ENCODE measurements at regions not wholly inside any gene's neighbourhood (a gene's known extent, or its start where the extent isn't known, plus 50 kb on each side); places are given as distances from the start of the nearest gene placed in this dataset.
"Not testable (repeated sequence)": the region's sequence is repeated elsewhere in the genome, so short reads cannot be mapped to it uniquely, and the experiment has no call there.

- DNase-seq, result no peak
Observed at GRCh38 chrX:113330416-113330815, 489.8 kb upstream of the AMOT start.

GRCh38 chrX:113315927-113316326, 475.3 kb upstream of the AMOT start:
- DNase-seq, result no peak

GRCh38 chrX:113305496-113305895, 464.9 kb upstream of the AMOT start:
- no peak for DNase-seq

GRCh38 chrX:113300580-113300979, 459.9 kb upstream of the AMOT start:
- DNase-seq, result no peak

GRCh38 chrX:113297437-113297836, 456.8 kb upstream of the AMOT start:
- DNase-seq, result no peak

- no peak for DNase-seq
Observed at GRCh38 chrX:113289503-113289902, 448.9 kb upstream of the AMOT start.

GRCh38 chrX:113287761-113288160, 447.1 kb upstream of the AMOT start:
- DNase-seq, result no peak

- DNase-seq, result no peak
Observed at GRCh38 chrX:113275804-113276203, 435.2 kb upstream of the AMOT start.

- no peak for DNase-seq
Observed at GRCh38 chrX:113274791-113275190, 434.2 kb upstream of the AMOT start.

GRCh38 chrX:113274345-113274744, 433.7 kb upstream of the AMOT start:
- no peak for DNase-seq

GRCh38 chrX:113269203-113269602, 428.6 kb upstream of the AMOT start:
- DNase-seq, result no peak

GRCh38 chrX:113260474-113260873, 419.8 kb upstream of the AMOT start:
- DNase-seq, result no peak

GRCh38 chrX:113222305-113222704, 381.7 kb upstream of the AMOT start:
- no peak for DNase-seq

GRCh38 chrX:113212052-113212451, 371.4 kb upstream of the AMOT start:
- DNase-seq, result no peak

- DNase-seq, result no peak
Observed at GRCh38 chrX:113202601-113203000, 362.0 kb upstream of the AMOT start.

GRCh38 chrX:113195949-113196348, 355.3 kb upstream of the AMOT start:
- DNase-seq, result no peak

GRCh38 chrX:113192418-113192817, 351.8 kb upstream of the AMOT start:
- no peak for DNase-seq

GRCh38 chrX:113157496-113157895, 316.9 kb upstream of the AMOT start:
- DNase-seq, result no peak

GRCh38 chrX:113154315-113154714, 313.7 kb upstream of the AMOT start:
- not testable (repeated sequence) for DNase-seq

GRCh38 chrX:113136836-113137235, 296.2 kb upstream of the AMOT start:
- DNase-seq, result no peak

GRCh38 chrX:113133316-113133715, 292.7 kb upstream of the AMOT start:
- no peak for DNase-seq

- no peak for DNase-seq
Observed at GRCh38 chrX:113124693-113125092, 284.1 kb upstream of the AMOT start.

- no peak for DNase-seq
Observed at GRCh38 chrX:113075521-113075920, 234.9 kb upstream of the AMOT start.

- DNase-seq, result no peak
Observed at GRCh38 chrX:113059714-113060113, 219.1 kb upstream of the AMOT start.

GRCh38 chrX:113058634-113059033, 218.0 kb upstream of the AMOT start:
- DNase-seq, result no peak
